ENCODE measurements at regions not wholly inside any gene's neighbourhood (a gene's known extent, or its start where the extent isn't known, plus 50 kb on each side); places are given as distances from the start of the nearest gene placed in this dataset.
"Not testable (repeated sequence)": the region's sequence is repeated elsewhere in the genome, so short reads cannot be mapped to it uniquely, and the experiment has no call there.

- no peak for DNase-seq (ENCODE audit: low read depth in 2 of 2)
These were observed 106.9 kb downstream of the PRL start for GRCh38 chr6:22189946-22190345.

- DNase-seq (ENCODE audit: low read depth in 2 of 2) = no peak
These were observed 102.5 kb downstream of the PRL start for GRCh38 chr6:22194188-22194921.

- no peak for DNase-seq (ENCODE audit: low read depth in 2 of 2)
These were observed 97.1 kb downstream of the PRL start for GRCh38 chr6:22199771-22200170.

GRCh38 chr6:22204153-22204552 lies 92.7 kb downstream of the PRL start:
- no peak for DNase-seq (ENCODE audit: low read depth in 2 of 2)

GRCh38 chr6:22205266-22205665 lies 91.6 kb downstream of the PRL start:
- DNase-seq (ENCODE audit: low read depth in 2 of 2) = no peak

- DNase-seq (ENCODE audit: low read depth in 2 of 2) = no peak
These were observed 90.7 kb downstream of the PRL start for GRCh38 chr6:22206106-22206505.

GRCh38 chr6:22208026-22208425 lies 88.8 kb downstream of the PRL start:
- no peak for DNase-seq (ENCODE audit: low read depth in 2 of 2)

GRCh38 chr6:22214314-22214713 lies 82.5 kb downstream of the PRL start:
- no peak for DNase-seq (ENCODE audit: low read depth in 2 of 2)

GRCh38 chr6:22215474-22215873 lies 81.4 kb downstream of the PRL start:
- DNase-seq (ENCODE audit: low read depth in 2 of 2) = not testable (repeated sequence)

- DNase-seq (ENCODE audit: low read depth in 2 of 2) = no peak
These were observed 78.4 kb downstream of the PRL start for GRCh38 chr6:22218410-22218809.

- no peak for DNase-seq (ENCODE audit: low read depth in 2 of 2)
These were observed 76.9 kb downstream of the PRL start for GRCh38 chr6:22219925-22220324.

GRCh38 chr6:22221211-22221610 lies 75.6 kb downstream of the PRL start:
- no peak for DNase-seq (ENCODE audit: low read depth in 2 of 2)

GRCh38 chr6:22221630-22222029 lies 75.2 kb downstream of the PRL start:
- no peak for DNase-seq (ENCODE audit: low read depth in 2 of 2)

GRCh38 chr6:22222469-22222868 lies 74.4 kb downstream of the PRL start:
- no peak for DNase-seq (ENCODE audit: low read depth in 2 of 2)

- DNase-seq (ENCODE audit: low read depth in 2 of 2) = no peak
These were observed 68.8 kb downstream of the PRL start for GRCh38 chr6:22227824-22228610.

- DNase-seq (ENCODE audit: low read depth in 2 of 2) = no peak
These were observed 65.8 kb downstream of the PRL start for GRCh38 chr6:22231050-22231449.

- no peak for DNase-seq (ENCODE audit: low read depth in 2 of 2)
These were observed 65.2 kb downstream of the PRL start for GRCh38 chr6:22231616-22232015.

GRCh38 chr6:22236626-22237414 lies 60.0 kb downstream of the PRL start:
- no peak for DNase-seq (ENCODE audit: low read depth in 2 of 2)

Measured in stimulated activated CD4-positive, alpha-beta T cell treated with anti-CD3 and anti-CD28 coated beads, Interleukin-1b, Interleukin-23, amount 100 ng/mL, for 1 hour (primary cell).